HG03457 (cell line): ENCODE measurements at regions not wholly inside any gene's neighbourhood (a gene's known extent, or its start where the extent isn't known, plus 50 kb on each side); places are given as distances from the start of the nearest gene placed in this dataset.

ENCODE experiments used
- ATAC-seq: cut with Tn5 transposase; IDR thresholded peaks from one replicate; pipeline ENCODE4 v1.9.1; 2021; ENCODE audit warnings: moderate number of reproducible peaks; ENCODE audit not compliant: unreplicated experiment

- ATAC-seq: no peak
These were observed 119.6 kb upstream of the DTNA start for GRCh38 chr18:34590503-34590902.

GRCh38 chr18:34591920-34592444 is 118.1 kb upstream of the DTNA start:
- ATAC-seq: no peak

- ATAC-seq: no peak
These were observed 117.6 kb upstream of the DTNA start for GRCh38 chr18:34592481-34592880.

- ATAC-seq: no peak
These were observed 117.1 kb upstream of the DTNA start for GRCh38 chr18:34592961-34593382.

- no peak for ATAC-seq
These were observed 115.8 kb upstream of the DTNA start for GRCh38 chr18:34594266-34594665.

GRCh38 chr18:34595690-34596089 is 114.4 kb upstream of the DTNA start:
- ATAC-seq: no peak

- ATAC-seq: no peak
These were observed 111.9 kb upstream of the DTNA start for GRCh38 chr18:34598120-34598635.

- ATAC-seq: no peak
These were observed 109.9 kb upstream of the DTNA start for GRCh38 chr18:34600158-34600557.

- ATAC-seq: no peak
These were observed 109.0 kb upstream of the DTNA start for GRCh38 chr18:34600874-34601656.

GRCh38 chr18:34604591-34604990 is 105.5 kb upstream of the DTNA start:
- no peak for ATAC-seq

- ATAC-seq: no peak
These were observed 103.2 kb upstream of the DTNA start for GRCh38 chr18:34606851-34607250.

- ATAC-seq: no peak
These were observed 102.0 kb upstream of the DTNA start for GRCh38 chr18:34608064-34608463.

- ATAC-seq: no peak
These were observed 100.0 kb upstream of the DTNA start for GRCh38 chr18:34609986-34610648.

GRCh38 chr18:34611904-34612303 is 98.2 kb upstream of the DTNA start:
- ATAC-seq: no peak

- no peak for ATAC-seq
These were observed 89.7 kb upstream of the DTNA start for GRCh38 chr18:34620258-34620861.

- no peak for ATAC-seq
These were observed 86.5 kb upstream of the DTNA start for GRCh38 chr18:34623557-34623956.

- ATAC-seq: no peak
These were observed 85.5 kb upstream of the DTNA start for GRCh38 chr18:34624551-34624950.

- no peak for ATAC-seq
These were observed 83.5 kb upstream of the DTNA start for GRCh38 chr18:34626404-34627136.

- ATAC-seq: no peak
These were observed 82.8 kb upstream of the DTNA start for GRCh38 chr18:34627137-34627920.
